ENCODE measurements at regions not wholly inside any gene's neighbourhood (a gene's known extent, or its start where the extent isn't known, plus 50 kb on each side); places are given as distances from the start of the nearest gene placed in this dataset.
"Not testable (repeated sequence)": the region's sequence is repeated elsewhere in the genome, so short reads cannot be mapped to it uniquely, and the experiment has no call there.

DNA sequence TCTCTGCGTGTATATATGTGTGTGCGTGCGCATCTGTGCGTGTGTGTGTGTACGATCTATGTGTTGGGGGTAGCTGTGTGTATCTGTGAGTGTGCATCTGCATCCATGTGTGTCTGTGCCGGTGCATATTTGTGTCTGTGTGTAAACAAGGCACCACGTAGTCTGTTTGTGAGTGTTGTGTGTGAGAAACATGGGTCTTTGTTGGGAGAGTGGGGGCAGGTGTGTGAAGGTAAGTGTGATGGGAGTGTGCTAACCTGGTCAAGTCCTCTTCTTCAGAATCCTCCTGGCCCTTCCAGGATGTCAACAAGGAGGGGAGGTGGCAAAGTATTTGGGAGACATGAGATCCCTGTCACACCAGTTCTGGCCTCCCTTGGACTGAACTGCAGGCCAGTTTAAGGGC, 87.2 kb downstream of the HIF1AN start:
- peaks cover 32 to 56% of the 10 kb centered on the region in 2 donors for H3K27me3 ChIP-seq (ENCODE audit: control insufficient read depth in 1 of 2, insufficient read depth in 2 of 2, low read length in 2 of 2)
- no peak overlapping the region for H3K9ac ChIP-seq (ENCODE audit: low read length in 2 of 2)
- no peak overlapping the region for H3K27ac ChIP-seq (ENCODE audit: low read length)
- no peak overlapping the region for H3K4me3 ChIP-seq (ENCODE audit: low read length in 2 of 2)
- no peaks in the 10 kb centered on the region for H3K36me3 ChIP-seq (ENCODE audit: control insufficient read depth in 2 of 2, insufficient read depth in 2 of 2, low read length in 2 of 2)
- H3K4me1 ChIP-seq (ENCODE audit: control insufficient read depth, insufficient read depth, low read length), result no peaks in the 10 kb centered on the region
- H3K9me3 ChIP-seq (ENCODE audit: control insufficient read depth in 2 of 2, low read length in 2 of 2), result no peaks in the 10 kb centered on the region

DNA sequence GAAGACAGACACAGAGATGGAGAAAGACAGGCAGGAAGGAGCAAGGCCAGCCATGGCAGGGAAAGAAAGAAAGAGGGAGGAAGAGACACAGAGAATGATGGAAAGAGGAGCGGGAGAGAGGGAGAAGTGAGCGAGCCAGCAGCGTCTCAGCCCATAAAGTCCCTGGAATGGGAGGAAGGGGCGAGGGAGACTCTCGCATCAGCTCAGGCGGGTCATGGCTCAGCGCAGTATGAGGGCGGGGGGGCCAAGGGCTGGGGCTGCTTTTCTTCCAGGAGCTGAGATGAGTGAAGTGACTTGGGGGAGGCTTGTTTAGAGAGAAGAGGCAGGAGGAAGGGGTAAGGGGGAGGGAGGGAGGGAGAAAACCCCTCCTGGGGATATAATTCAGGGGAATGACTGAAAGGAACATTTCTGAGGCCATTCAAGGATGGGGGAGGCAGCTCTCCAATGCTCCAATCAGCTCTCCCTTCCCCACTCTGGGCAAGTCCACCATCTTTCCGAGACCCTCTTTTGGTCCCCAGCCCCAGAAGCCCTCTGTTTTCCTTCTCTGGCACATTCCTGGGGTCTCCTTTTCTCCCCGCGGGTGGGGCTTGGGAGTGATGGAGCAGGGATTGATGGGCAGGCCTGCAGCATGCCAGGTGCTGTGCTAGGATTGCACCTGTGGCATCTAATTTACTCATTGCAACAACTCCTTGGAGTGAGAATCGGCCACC, 87.9 kb downstream of the HIF1AN start:
- Histone ChIP-seq H3K27me3 (ENCODE audit: control insufficient read depth in 1 of 2, insufficient read depth in 2 of 2, low read length in 2 of 2) (peaks cover 30 to 55% of the 10 kb centered on the region in 2 donors), H3K4me1 (ENCODE audit: control insufficient read depth, insufficient read depth, low read length) (no peaks in the 10 kb centered on the region)

DNA sequence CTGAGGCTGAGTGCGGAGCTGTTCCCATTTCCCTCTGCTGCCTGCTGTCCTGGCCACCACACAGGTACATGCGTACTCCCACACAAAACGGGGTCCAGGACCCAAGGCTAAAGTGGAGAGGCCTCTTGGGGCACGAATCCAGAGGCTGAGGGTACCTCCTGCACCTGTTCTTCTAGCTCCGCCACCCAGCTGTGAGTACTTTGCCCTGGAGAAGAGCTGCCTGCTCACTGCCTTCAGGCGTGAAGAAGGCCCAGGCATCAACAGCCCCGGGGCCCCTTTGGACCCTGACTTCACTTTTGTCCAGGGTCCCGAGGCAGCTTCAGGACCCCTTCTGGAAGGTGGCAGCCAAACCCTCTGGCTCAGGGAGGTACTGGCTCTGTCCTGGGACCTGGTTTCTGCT, 88.6 kb downstream of the HIF1AN start:
- H3K36me3 ChIP-seq (ENCODE audit: control insufficient read depth in 2 of 2, insufficient read depth in 2 of 2, low read length in 2 of 2), result no peaks in the 10 kb centered on the region
- H3K9ac ChIP-seq (ENCODE audit: low read length in 2 of 2), result no peak overlapping the region
- H3K4me3 ChIP-seq (ENCODE audit: low read length in 2 of 2), result no peak overlapping the region
- H3K27ac ChIP-seq (ENCODE audit: low read length), result no peak overlapping the region
- H3K4me1 ChIP-seq (ENCODE audit: control insufficient read depth, insufficient read depth, low read length), result no peaks in the 10 kb centered on the region
- no peaks in the 10 kb centered on the region for H3K9me3 ChIP-seq (ENCODE audit: control insufficient read depth in 2 of 2, low read length in 2 of 2)
- peaks cover 31 to 53% of the 10 kb centered on the region in 2 donors for H3K27me3 ChIP-seq (ENCODE audit: control insufficient read depth in 1 of 2, insufficient read depth in 2 of 2, low read length in 2 of 2)

More for the DNA sequence above, 87.9 kb downstream of the HIF1AN start:
- no peak overlapping the region for H3K4me3 ChIP-seq (ENCODE audit: low read length in 2 of 2)
- H3K9ac ChIP-seq (ENCODE audit: low read length in 2 of 2), result no peak overlapping the region
- H3K36me3 ChIP-seq (ENCODE audit: control insufficient read depth in 2 of 2, insufficient read depth in 2 of 2, low read length in 2 of 2), result no peaks in the 10 kb centered on the region
- no peak overlapping the region for H3K27ac ChIP-seq (ENCODE audit: low read length)
- H3K9me3 ChIP-seq (ENCODE audit: control insufficient read depth in 2 of 2, low read length in 2 of 2), result no peaks in the 10 kb centered on the region

DNA sequence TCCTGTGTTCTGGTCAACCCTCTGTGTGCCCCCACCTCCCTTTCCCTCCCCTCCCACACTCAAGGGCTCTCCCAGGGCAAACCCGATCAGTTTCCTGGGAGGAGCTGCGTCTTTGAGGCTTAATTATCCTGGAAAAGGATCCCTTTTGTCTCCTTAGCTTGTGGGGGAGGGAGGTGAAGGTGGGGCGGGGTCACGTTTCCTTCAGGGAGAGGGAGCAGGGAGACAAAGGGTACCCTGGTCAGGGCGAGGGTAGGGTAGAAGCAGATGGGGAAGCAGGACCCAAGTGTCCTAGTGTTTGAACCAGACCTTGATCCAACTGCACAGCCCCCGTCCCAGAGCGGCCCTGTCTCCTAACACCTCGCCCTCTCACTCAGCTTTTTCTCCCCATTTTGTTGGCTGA, 90.1 kb downstream of the HIF1AN start:
- Histone ChIP-seq H3K36me3 (ENCODE audit: control insufficient read depth in 2 of 2, insufficient read depth in 2 of 2, low read length in 2 of 2) (no peaks in the 10 kb centered on the region), H3K27me3 (ENCODE audit: control insufficient read depth in 1 of 2, insufficient read depth in 2 of 2, low read length in 2 of 2) (peaks cover 22 to 49% of the 10 kb centered on the region in 2 donors), H3K4me1 (ENCODE audit: control insufficient read depth, insufficient read depth, low read length) (no peaks in the 10 kb centered on the region), H3K9me3 (ENCODE audit: control insufficient read depth in 2 of 2, low read length in 2 of 2) (no peaks in the 10 kb centered on the region), H3K9ac (ENCODE audit: low read length in 2 of 2) (no peak overlapping the region), H3K27ac (ENCODE audit: low read length) (no peak overlapping the region), H3K4me3 (ENCODE audit: low read length in 2 of 2) (no peak overlapping the region)

DNA sequence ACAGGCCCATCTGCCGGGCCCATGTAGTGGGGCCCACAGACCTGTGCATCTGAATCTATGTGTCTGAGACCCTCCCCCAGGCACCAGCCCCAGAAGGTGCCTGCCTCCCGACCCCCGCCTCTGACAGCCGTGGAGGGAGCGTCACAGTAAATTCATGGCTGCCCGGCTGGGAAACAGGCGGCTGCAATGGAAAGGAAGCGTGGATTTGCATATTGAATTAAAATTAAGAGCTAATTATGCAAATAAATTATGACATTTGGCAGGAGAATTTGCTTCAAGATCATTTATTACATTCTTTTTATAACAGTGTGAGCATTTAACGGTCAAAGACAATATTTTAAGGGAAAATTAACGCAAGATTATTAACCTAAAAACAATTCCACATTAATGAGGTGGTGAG, 92.3 kb downstream of the HIF1AN start:
- Histone ChIP-seq H3K27ac (ENCODE audit: low read length) (no peak overlapping the region), H3K9ac (ENCODE audit: low read length in 2 of 2) (no peak overlapping the region), H3K4me1 (ENCODE audit: control insufficient read depth, insufficient read depth, low read length) (no peaks in the 10 kb centered on the region), H3K4me3 (ENCODE audit: low read length in 2 of 2) (no peak overlapping the region), H3K9me3 (ENCODE audit: control insufficient read depth in 2 of 2, low read length in 2 of 2) (no peaks in the 10 kb centered on the region), H3K27me3 (ENCODE audit: control insufficient read depth in 1 of 2, insufficient read depth in 2 of 2, low read length in 2 of 2) (peaks cover 15 to 38% of the 10 kb centered on the region in 2 donors), H3K36me3 (ENCODE audit: control insufficient read depth in 2 of 2, insufficient read depth in 2 of 2, low read length in 2 of 2) (no peaks in the 10 kb centered on the region)

DNA sequence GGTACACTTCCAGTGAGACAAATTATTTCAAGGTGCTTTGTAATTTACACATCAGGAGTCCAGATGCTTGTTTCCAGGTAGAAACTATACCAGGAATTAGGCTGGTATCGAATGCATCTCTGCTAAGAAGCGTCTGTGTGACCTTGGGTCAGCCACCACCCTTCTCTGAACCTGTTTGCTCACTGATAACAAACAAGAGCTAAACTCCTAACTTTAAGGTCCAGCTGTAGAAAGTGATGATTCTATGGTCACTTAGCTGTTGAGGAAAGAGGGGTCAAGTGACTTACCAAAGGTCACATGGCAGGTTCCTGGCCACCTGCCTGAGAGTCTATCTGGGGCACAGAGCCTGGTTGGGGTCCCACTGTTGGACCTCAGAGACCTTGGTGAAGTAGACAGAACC, 95.4 kb downstream of the HIF1AN start:
- H3K4me1 ChIP-seq (ENCODE audit: control insufficient read depth, insufficient read depth, low read length), result no peaks in the 10 kb centered on the region
- H3K27ac ChIP-seq (ENCODE audit: low read length), result no peak overlapping the region
- H3K9ac ChIP-seq (ENCODE audit: low read length in 2 of 2), result no peak overlapping the region
- no peak overlapping the region for H3K4me3 ChIP-seq (ENCODE audit: low read length in 2 of 2)
- no peaks in the 10 kb centered on the region for H3K36me3 ChIP-seq (ENCODE audit: control insufficient read depth in 2 of 2, insufficient read depth in 2 of 2, low read length in 2 of 2)
- no peaks in the 10 kb centered on the region for H3K9me3 ChIP-seq (ENCODE audit: control insufficient read depth in 2 of 2, low read length in 2 of 2)
- peaks cover 19 to 23% of the 10 kb centered on the region in 2 donors for H3K27me3 ChIP-seq (ENCODE audit: control insufficient read depth in 1 of 2, insufficient read depth in 2 of 2, low read length in 2 of 2)

GRCh38 chr10:100632027-100632426, 96.3 kb downstream of the HIF1AN start:
- no peaks in the 10 kb centered on the region for H3K36me3 ChIP-seq (ENCODE audit: control insufficient read depth in 2 of 2, insufficient read depth in 2 of 2, low read length in 2 of 2)
- H3K4me3 ChIP-seq (ENCODE audit: low read length in 2 of 2), result no peak overlapping the region
- no peaks in the 10 kb centered on the region for H3K9me3 ChIP-seq (ENCODE audit: control insufficient read depth in 2 of 2, low read length in 2 of 2)
- no peak overlapping the region for H3K9ac ChIP-seq (ENCODE audit: low read length in 2 of 2)
- H3K27me3 ChIP-seq (ENCODE audit: control insufficient read depth in 1 of 2, insufficient read depth in 2 of 2, low read length in 2 of 2), result peaks cover 21 to 24% of the 10 kb centered on the region in 2 donors
- no peak overlapping the region for H3K27ac ChIP-seq (ENCODE audit: low read length)
- no peaks in the 10 kb centered on the region for H3K4me1 ChIP-seq (ENCODE audit: control insufficient read depth, insufficient read depth, low read length)

- no peaks in the 10 kb centered on the region for H3K4me1 ChIP-seq (ENCODE audit: control insufficient read depth, insufficient read depth, low read length)
- peaks cover 23 to 26% of the 10 kb centered on the region in 2 donors for H3K27me3 ChIP-seq (ENCODE audit: control insufficient read depth in 1 of 2, insufficient read depth in 2 of 2, low read length in 2 of 2)
- no peaks in the 10 kb centered on the region for H3K36me3 ChIP-seq (ENCODE audit: control insufficient read depth in 2 of 2, insufficient read depth in 2 of 2, low read length in 2 of 2)
- no peak overlapping the region for H3K27ac ChIP-seq (ENCODE audit: low read length)
- no peaks in the 10 kb centered on the region for H3K9me3 ChIP-seq (ENCODE audit: control insufficient read depth in 2 of 2, low read length in 2 of 2)
- no peak overlapping the region for H3K9ac ChIP-seq (ENCODE audit: low read length in 2 of 2)
- no peak overlapping the region for H3K4me3 ChIP-seq (ENCODE audit: low read length in 2 of 2)
Measured at GRCh38 chr10:100634034-100634433, 98.3 kb downstream of the HIF1AN start.

DNA sequence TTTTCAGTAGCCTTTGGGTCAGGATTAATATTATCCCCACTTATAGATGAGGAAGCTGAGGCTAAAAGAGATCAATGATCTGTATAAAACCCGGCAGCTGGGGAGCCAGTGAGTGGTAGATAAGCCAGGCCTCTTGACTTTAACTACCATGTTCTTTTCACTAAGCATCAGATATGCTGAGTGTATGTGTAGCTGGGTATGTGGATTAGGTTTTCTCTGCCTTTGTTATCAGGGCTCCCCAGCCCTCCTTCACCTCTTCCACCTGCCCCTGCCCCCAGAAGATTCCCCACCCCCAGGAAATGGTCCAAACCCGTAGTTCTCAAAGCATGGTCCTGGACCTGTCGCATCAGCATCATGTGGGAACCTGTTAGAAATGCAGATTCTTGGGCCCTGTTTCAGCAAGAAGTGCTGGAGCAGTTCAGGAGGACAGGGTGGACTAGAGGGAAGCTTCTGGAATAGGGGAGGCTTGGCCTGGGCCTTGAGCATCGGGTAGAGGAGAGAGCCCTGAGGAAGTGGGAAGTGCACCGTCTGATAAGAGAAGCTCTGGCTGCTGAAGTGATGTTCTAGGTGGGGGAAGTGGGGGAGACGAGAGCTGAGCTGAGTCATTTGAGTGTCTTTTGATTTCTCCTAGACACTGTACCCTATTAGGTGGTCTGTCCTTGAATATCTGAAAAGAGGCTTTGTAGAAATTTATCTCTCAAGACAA, 101.3 kb downstream of the HIF1AN start:
- H3K27ac ChIP-seq (ENCODE audit: low read length), result no peak overlapping the region
- no peaks in the 10 kb centered on the region for H3K9me3 ChIP-seq (ENCODE audit: control insufficient read depth in 2 of 2, low read length in 2 of 2)
- peaks cover 22 to 34% of the 10 kb centered on the region in 2 donors for H3K27me3 ChIP-seq (ENCODE audit: control insufficient read depth in 1 of 2, insufficient read depth in 2 of 2, low read length in 2 of 2)
- H3K4me3 ChIP-seq (ENCODE audit: low read length in 2 of 2), result no peak overlapping the region
- H3K36me3 ChIP-seq (ENCODE audit: control insufficient read depth in 2 of 2, insufficient read depth in 2 of 2, low read length in 2 of 2), result no peaks in the 10 kb centered on the region
- H3K4me1 ChIP-seq (ENCODE audit: control insufficient read depth, insufficient read depth, low read length), result no peaks in the 10 kb centered on the region
- no peak overlapping the region for H3K9ac ChIP-seq (ENCODE audit: low read length in 2 of 2)

DNA sequence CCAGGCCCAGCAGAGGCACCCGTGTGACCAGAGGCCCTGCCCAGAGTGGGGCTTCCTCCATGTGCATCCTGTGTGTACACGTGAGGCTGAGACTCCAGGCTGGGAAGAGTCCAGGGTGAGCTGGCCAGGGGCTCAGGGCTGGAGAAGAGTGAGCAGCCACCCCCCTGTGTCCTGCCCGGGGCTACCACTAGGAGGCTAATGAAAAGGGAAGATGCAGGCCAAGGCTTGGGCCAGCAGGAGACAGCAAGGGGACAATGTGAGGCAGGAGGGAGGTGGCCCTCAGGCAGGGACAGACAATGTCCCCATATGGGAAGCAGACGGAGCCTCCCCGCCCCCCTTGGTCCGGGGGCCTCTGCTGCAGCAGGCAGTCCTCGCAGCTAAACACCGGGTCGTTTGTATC, 102.0 kb downstream of the HIF1AN start:
- H3K4me1 ChIP-seq (ENCODE audit: control insufficient read depth, insufficient read depth, low read length), result no peaks in the 10 kb centered on the region
- H3K4me3 ChIP-seq (ENCODE audit: low read length in 2 of 2), result no peak overlapping the region
- H3K27ac ChIP-seq (ENCODE audit: low read length), result no peak overlapping the region
- no peak overlapping the region for H3K9ac ChIP-seq (ENCODE audit: low read length in 2 of 2)
- H3K9me3 ChIP-seq (ENCODE audit: control insufficient read depth in 2 of 2, low read length in 2 of 2), result no peaks in the 10 kb centered on the region
- H3K36me3 ChIP-seq (ENCODE audit: control insufficient read depth in 2 of 2, insufficient read depth in 2 of 2, low read length in 2 of 2), result no peaks in the 10 kb centered on the region
- H3K27me3 ChIP-seq (ENCODE audit: control insufficient read depth in 1 of 2, insufficient read depth in 2 of 2, low read length in 2 of 2), result peaks cover 22 to 37% of the 10 kb centered on the region in 2 donors

- peaks cover 22 to 39% of the 10 kb centered on the region in 2 donors for H3K27me3 ChIP-seq (ENCODE audit: control insufficient read depth in 1 of 2, insufficient read depth in 2 of 2, low read length in 2 of 2)
- H3K36me3 ChIP-seq (ENCODE audit: control insufficient read depth in 2 of 2, insufficient read depth in 2 of 2, low read length in 2 of 2); H3K9ac ChIP-seq (ENCODE audit: low read length in 2 of 2); H3K9me3 ChIP-seq (ENCODE audit: control insufficient read depth in 2 of 2, low read length in 2 of 2); H3K4me3 ChIP-seq (ENCODE audit: low read length in 2 of 2); H3K27ac ChIP-seq (ENCODE audit: low read length); H3K4me1 ChIP-seq (ENCODE audit: control insufficient read depth, insufficient read depth, low read length): not testable (repeated sequence)
Measured at GRCh38 chr10:100638969-100639368, 103.2 kb downstream of the HIF1AN start.
